ENCODE measurements at regions not wholly inside any gene's neighbourhood (a gene's known extent, or its start where the extent isn't known, plus 50 kb on each side); places are given as distances from the start of the nearest gene placed in this dataset.

DNA sequence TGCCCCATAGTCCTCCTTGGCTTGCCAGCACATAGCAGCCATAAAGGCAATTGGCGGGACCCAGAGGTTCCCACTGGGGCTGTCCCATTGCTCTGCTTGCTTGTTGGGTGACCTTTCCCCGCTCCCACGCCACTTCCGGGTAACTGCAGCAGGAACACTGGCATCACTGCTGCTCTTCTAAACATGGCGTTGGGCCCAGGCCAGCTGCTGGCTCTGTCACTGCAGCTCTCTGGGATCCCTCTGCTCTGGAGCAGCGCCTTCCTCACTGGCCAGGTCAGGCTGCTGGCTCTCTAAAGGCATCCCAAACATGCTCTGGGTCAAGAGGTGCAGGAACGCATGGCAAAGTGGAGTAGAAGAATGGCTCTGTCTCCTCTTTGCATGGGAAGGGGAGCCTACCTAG is 92.9 kb downstream of the DRD1 start:
- TF ChIP-seq, protein P1, sequence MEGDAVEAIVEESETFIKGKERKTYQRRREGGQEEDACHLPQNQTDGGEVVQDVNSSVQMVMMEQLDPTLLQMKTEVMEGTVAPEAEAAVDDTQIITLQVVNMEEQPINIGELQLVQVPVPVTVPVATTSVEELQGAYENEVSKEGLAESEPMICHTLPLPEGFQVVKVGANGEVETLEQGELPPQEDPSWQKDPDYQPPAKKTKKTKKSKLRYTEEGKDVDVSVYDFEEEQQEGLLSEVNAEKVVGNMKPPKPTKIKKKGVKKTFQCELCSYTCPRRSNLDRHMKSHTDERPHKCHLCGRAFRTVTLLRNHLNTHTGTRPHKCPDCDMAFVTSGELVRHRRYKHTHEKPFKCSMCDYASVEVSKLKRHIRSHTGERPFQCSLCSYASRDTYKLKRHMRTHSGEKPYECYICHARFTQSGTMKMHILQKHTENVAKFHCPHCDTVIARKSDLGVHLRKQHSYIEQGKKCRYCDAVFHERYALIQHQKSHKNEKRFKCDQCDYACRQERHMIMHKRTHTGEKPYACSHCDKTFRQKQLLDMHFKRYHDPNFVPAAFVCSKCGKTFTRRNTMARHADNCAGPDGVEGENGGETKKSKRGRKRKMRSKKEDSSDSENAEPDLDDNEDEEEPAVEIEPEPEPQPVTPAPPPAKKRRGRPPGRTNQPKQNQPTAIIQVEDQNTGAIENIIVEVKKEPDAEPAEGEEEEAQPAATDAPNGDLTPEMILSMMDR (IDR thresholded peaks at IDR 0.05): no peak
- TF ChIP-seq POLR2A (IDR thresholded peaks at IDR 0.05): no peak
- no peak for TF ChIP-seq EP300 (IDR thresholded peaks at IDR 0.05)
- TF ChIP-seq POLR2AphosphoS5 (IDR thresholded peaks at IDR 0.05): no peak

Data from sigmoid colon (tissue), 4 donors.